ENCODE measurements at regions not wholly inside any gene's neighbourhood (a gene's known extent, or its start where the extent isn't known, plus 50 kb on each side); places are given as distances from the start of the nearest gene placed in this dataset.

GRCh38 chr11:90512846-90513245 is 290.0 kb upstream of the CHORDC1 start:
- no peak for TF ChIP-seq CTCF (IDR thresholded peaks at IDR 0.05)
- H3K27ac ChIP-seq: no peak overlapping the region
- H3K9me3 ChIP-seq: no peaks in the 10 kb centered on the region
- H3K36me3 ChIP-seq: no peaks in the 10 kb centered on the region
- H3K4me3 ChIP-seq: no peak overlapping the region
- H3K4me1 ChIP-seq: no peaks in the 10 kb centered on the region
- no peak for DNase-seq (ENCODE audit: low spot score)
- no peaks in the 10 kb centered on the region for H3K27me3 ChIP-seq

GRCh38 chr11:90510839-90511238 is 288.0 kb upstream of the CHORDC1 start:
- no peak for TF ChIP-seq CTCF (IDR thresholded peaks at IDR 0.05)
- H3K27ac ChIP-seq: no peak overlapping the region
- no peak for DNase-seq (ENCODE audit: low spot score)
- H3K9me3 ChIP-seq: no peaks in the 10 kb centered on the region
- H3K4me1 ChIP-seq: no peaks in the 10 kb centered on the region
- no peaks in the 10 kb centered on the region for H3K36me3 ChIP-seq
- H3K27me3 ChIP-seq: no peaks in the 10 kb centered on the region
- H3K4me3 ChIP-seq: no peak overlapping the region

- Histone ChIP-seq H3K4me3 (no peak overlapping the region), H3K27me3 (no peaks in the 10 kb centered on the region), H3K36me3 (no peaks in the 10 kb centered on the region), H3K27ac (no peak overlapping the region), H3K4me1 (no peaks in the 10 kb centered on the region), H3K9me3 (peaks cover 0 to 23% of the 10 kb centered on the region in 2 donors)
- DNase-seq (ENCODE audit: low spot score): no peak
- TF ChIP-seq CTCF (IDR thresholded peaks at IDR 0.05): no peak
Measured at GRCh38 chr11:90500922-90501568, 278.2 kb upstream of the CHORDC1 start.

GRCh38 chr11:90496722-90497121 is 273.9 kb upstream of the CHORDC1 start:
- Histone ChIP-seq H3K9me3 (peaks cover 0 to 23% of the 10 kb centered on the region in 2 donors), H3K27ac (no peak overlapping the region), H3K36me3 (no peaks in the 10 kb centered on the region), H3K27me3 (no peaks in the 10 kb centered on the region), H3K4me3 (no peak overlapping the region), H3K4me1 (no peaks in the 10 kb centered on the region)
- DNase-seq (ENCODE audit: low spot score): no peak
- no peak for TF ChIP-seq CTCF (IDR thresholded peaks at IDR 0.05)

GRCh38 chr11:90493379-90493778 is 270.5 kb upstream of the CHORDC1 start:
- Histone ChIP-seq H3K9me3 (peaks cover 0 to 19% of the 10 kb centered on the region in 2 donors), H3K4me1 (no peaks in the 10 kb centered on the region), H3K4me3 (no peak overlapping the region), H3K36me3 (no peaks in the 10 kb centered on the region), H3K27me3 (no peaks in the 10 kb centered on the region), H3K27ac (no peak overlapping the region)
- no peak for DNase-seq (ENCODE audit: low spot score)
- TF ChIP-seq CTCF (IDR thresholded peaks at IDR 0.05): no peak

- no peak overlapping the region for H3K4me3 ChIP-seq
- H3K27me3 ChIP-seq: no peaks in the 10 kb centered on the region
- no peak for TF ChIP-seq CTCF (IDR thresholded peaks at IDR 0.05)
- DNase-seq (ENCODE audit: low spot score): no peak
- H3K36me3 ChIP-seq: no peaks in the 10 kb centered on the region
- H3K4me1 ChIP-seq: no peaks in the 10 kb centered on the region
- H3K9me3 ChIP-seq: peaks cover 0 to 2% of the 10 kb centered on the region in 2 donors
- H3K27ac ChIP-seq: no peak overlapping the region
Measured at GRCh38 chr11:90491466-90491865, 268.6 kb upstream of the CHORDC1 start.

Data from right atrium auricular region (tissue), 2 donors.